SK-N-MC (cell line): ENCODE measurements at regions not wholly inside any gene's neighbourhood (a gene's known extent, or its start where the extent isn't known, plus 50 kb on each side); places are given as distances from the start of the nearest gene placed in this dataset.

Source experiments
- DNase-seq: peaks from one replicate; pipeline ENCODE4 v3.0.0-alpha.2; 2011; ENCODE audit warnings: low read depth, low spot score
- H3K27ac ChIP-seq: fragments of 200-600 bp; sonication (generic); 2 replicates; pipeline ENCODE4 v1.5.1; 2016; ENCODE audit warnings: mixed run types
- H3K36me3 ChIP-seq: fragments of 200-600 bp; sonication (generic); 2 replicates; pipeline ENCODE4 v1.6.1; 2017; ENCODE audit warnings: antibody characterized with exemption, low read length, mixed read lengths; ENCODE audit not compliant: insufficient read depth
- H3K4me3 ChIP-seq: fragments of 200-600 bp; sonication (generic); 2 replicates; pipeline ENCODE4 v1.5.1; 2016
- H3K9ac ChIP-seq: fragments of 200-600 bp; sonication (generic); 2 replicates; pipeline ENCODE4 v1.8.0; 2017; ENCODE audit warnings: mixed run types, mixed read lengths; ENCODE audit not compliant: insufficient read length
- H3K9me3 ChIP-seq: fragments of 200-600 bp; sonication (generic); 2 replicates; pipeline ENCODE4 v1.6.1; 2017; ENCODE audit warnings: low read depth, mild to moderate bottlenecking, antibody characterized with exemption, low read length, moderate library complexity, mixed read lengths
- EZH2 ChIP-seq: fragments of 200-600 bp; sonication (generic); IDR thresholded peaks from one replicate; pipeline ENCODE4 v1.6.1; 2017; ENCODE audit warnings: antibody characterized with exemption
- FOXP2 ChIP-seq: optimal IDR thresholded peaks from 2 replicates; pipeline ENCODE3; 2011; ENCODE audit warnings: mild to moderate bottlenecking, moderate library complexity; ENCODE audit not compliant: insufficient read depth; ENCODE audit errors: extremely low read length, control extremely low read depth
- POLR2AphosphoS5 ChIP-seq: IDR thresholded peaks from 2 replicates; pipeline ENCODE4 v1.6.1; 2012; ENCODE audit warnings: mild to moderate bottlenecking, low read depth, low read length, borderline replicate concordance

- no peak for TF ChIP-seq POLR2AphosphoS5
- TF ChIP-seq EZH2: no peak
- TF ChIP-seq FOXP2: no peak
- Histone ChIP-seq H3K9me3 (no peaks in the 10 kb centered on the region), H3K9ac (no peak overlapping the region), H3K36me3 (no peaks in the 10 kb centered on the region), H3K4me3 (no peak overlapping the region), H3K27ac (no peak overlapping the region)
- no peak for DNase-seq
Measured at GRCh38 chr4:96317891-96318290, 478.0 kb downstream of the PDHA2 start.

DNA sequence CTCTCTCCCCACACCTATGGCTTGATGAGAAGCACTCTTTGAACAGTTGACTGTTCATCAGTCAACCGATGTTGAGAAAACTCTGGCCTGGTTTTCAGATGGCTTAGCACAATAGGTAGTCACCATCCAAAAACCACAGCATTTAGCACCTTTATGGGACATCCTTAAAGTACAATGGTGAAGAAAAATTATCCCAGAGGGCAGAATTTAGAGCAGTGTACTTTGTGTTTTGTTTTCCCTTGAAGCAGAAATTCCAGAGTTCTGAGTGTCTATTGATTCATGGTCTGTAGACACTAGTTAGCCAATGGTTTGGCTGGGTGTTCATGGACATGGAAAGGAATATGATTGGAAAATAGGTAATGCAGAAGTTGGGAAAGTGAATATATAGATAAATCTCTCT lies 487.0 kb downstream of the PDHA2 start:
- H3K9ac ChIP-seq: no peak overlapping the region
- no peaks in the 10 kb centered on the region for H3K9me3 ChIP-seq
- H3K36me3 ChIP-seq: no peaks in the 10 kb centered on the region
- TF ChIP-seq EZH2 (no peak), POLR2AphosphoS5 (no peak), FOXP2 (no peak)
- H3K27ac ChIP-seq: no peak overlapping the region
- no peak for DNase-seq
- H3K4me3 ChIP-seq: no peak overlapping the region

GRCh38 chr4:96342196-96342595 lies 502.3 kb downstream of the PDHA2 start:
- Histone ChIP-seq H3K36me3 (no peaks in the 10 kb centered on the region), H3K27ac (no peak overlapping the region), H3K9ac (no peak overlapping the region), H3K9me3 (no peaks in the 10 kb centered on the region), H3K4me3 (no peak overlapping the region)
- DNase-seq: no peak
- TF ChIP-seq EZH2 (no peak), POLR2AphosphoS5 (no peak), FOXP2 (no peak)

GRCh38 chr4:96342790-96343455 lies 503.0 kb downstream of the PDHA2 start:
- Histone ChIP-seq H3K36me3 (no peaks in the 10 kb centered on the region), H3K9me3 (no peaks in the 10 kb centered on the region), H3K4me3 (no peak overlapping the region), H3K27ac (no peak overlapping the region), H3K9ac (no peak overlapping the region)
- TF ChIP-seq FOXP2: no peak
- no peak for TF ChIP-seq POLR2AphosphoS5
- DNase-seq: no peak

DNA sequence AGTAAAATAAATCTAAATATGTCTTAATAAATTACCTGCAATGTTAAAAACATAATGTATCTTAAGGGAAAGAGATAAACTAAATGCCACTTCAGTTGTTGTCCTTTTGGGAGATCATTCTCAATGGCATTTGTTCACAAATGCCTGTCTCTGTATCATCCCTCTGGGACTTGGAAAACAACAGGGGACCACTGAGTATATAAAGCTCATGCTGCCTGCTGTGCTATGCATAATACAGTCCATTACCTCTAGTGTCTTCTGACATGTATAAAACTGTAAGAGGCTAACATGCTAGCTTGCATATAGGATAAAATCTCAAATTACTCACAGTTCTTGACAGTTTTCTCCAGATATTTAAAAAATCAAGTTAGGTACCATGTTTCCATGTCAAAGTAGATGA lies 503.9 kb downstream of the PDHA2 start:
- TF ChIP-seq EZH2: no peak
- no peak for TF ChIP-seq POLR2AphosphoS5
- no peak for TF ChIP-seq FOXP2
- Histone ChIP-seq H3K27ac (no peak overlapping the region), H3K9me3 (no peaks in the 10 kb centered on the region), H3K36me3 (no peaks in the 10 kb centered on the region), H3K4me3 (no peak overlapping the region), H3K9ac (no peak overlapping the region)
- DNase-seq: no peak

GRCh38 chr4:96347582-96347981 lies 507.7 kb downstream of the PDHA2 start:
- Histone ChIP-seq H3K4me3 (no peak overlapping the region), H3K27ac (no peak overlapping the region), H3K9me3 (no peaks in the 10 kb centered on the region), H3K9ac (no peak overlapping the region), H3K36me3 (no peaks in the 10 kb centered on the region)
- no peak for TF ChIP-seq FOXP2
- TF ChIP-seq POLR2AphosphoS5: no peak
- no peak for TF ChIP-seq EZH2
- DNase-seq: no peak

GRCh38 chr4:96352051-96352517 lies 512.2 kb downstream of the PDHA2 start:
- H3K9me3 ChIP-seq: no peaks in the 10 kb centered on the region
- no peak overlapping the region for H3K9ac ChIP-seq
- no peak overlapping the region for H3K27ac ChIP-seq
- no peak overlapping the region for H3K4me3 ChIP-seq
- peak; percentile 14 for DNase-seq
- TF ChIP-seq FOXP2 (no peak), POLR2AphosphoS5 (no peak), EZH2 (no peak)
- H3K36me3 ChIP-seq: no peaks in the 10 kb centered on the region

DNA sequence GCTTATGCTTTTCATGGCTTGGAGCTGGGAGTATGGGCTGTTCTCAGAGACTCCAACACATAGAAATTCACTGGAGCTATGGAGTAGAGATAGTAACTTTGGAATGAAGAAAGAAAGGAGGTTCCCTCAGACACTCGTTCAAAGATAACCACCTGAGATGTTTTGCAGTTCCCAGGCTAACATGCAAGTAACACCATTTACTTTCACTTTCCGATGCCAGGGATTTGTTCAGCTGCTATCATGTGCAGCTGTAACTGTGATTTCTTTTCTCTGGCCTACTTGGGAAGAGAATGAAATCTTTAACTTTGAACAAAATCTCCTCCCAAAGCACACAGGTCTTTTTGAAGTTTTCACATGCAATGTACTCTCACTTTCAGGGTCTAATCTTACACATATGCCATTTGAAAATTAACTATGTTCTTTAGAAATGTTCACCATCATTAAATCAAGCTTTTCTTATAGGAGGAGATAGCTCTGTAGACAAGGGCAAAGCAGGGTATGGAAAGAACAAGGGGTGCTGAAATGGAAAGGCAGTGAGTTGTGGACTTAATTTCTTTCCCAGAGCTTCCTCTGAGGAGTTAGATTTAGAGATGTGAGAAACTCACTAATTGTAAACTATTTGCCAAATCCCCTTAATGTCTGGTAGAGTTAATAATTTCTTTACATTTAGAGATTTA lies 514.3 kb downstream of the PDHA2 start:
- no peaks in the 10 kb centered on the region for H3K9me3 ChIP-seq
- DNase-seq: no peak
- H3K27ac ChIP-seq: no peak overlapping the region
- H3K36me3 ChIP-seq: no peaks in the 10 kb centered on the region
- no peak overlapping the region for H3K9ac ChIP-seq
- H3K4me3 ChIP-seq: no peak overlapping the region
- TF ChIP-seq FOXP2 (no peak), EZH2 (no peak), POLR2AphosphoS5 (no peak)
